HG03457 (cell line): ENCODE measurements at regions not wholly inside any gene's neighbourhood (a gene's known extent, or its start where the extent isn't known, plus 50 kb on each side); places are given as distances from the start of the nearest gene placed in this dataset.
"Not testable (repeated sequence)": the region's sequence is repeated elsewhere in the genome, so short reads cannot be mapped to it uniquely, and the experiment has no call there.

Experiments
- ATAC-seq: cut with Tn5 transposase; IDR thresholded peaks from one replicate; pipeline ENCODE4 v1.9.1; 2021; ENCODE audit warnings: moderate number of reproducible peaks; ENCODE audit not compliant: unreplicated experiment

GRCh38 chrX:63186137-63186536 is 165.0 kb downstream of the SPIN4 start:
- ATAC-seq, result no peak

- not testable (repeated sequence) for ATAC-seq
Measured at GRCh38 chrX:63179852-63180251, 171.3 kb downstream of the SPIN4 start.

GRCh38 chrX:63176578-63176977 is 174.6 kb downstream of the SPIN4 start:
- ATAC-seq, result not testable (repeated sequence)

- not testable (repeated sequence) for ATAC-seq
Measured at GRCh38 chrX:63173841-63174718, 177.1 kb downstream of the SPIN4 start.

GRCh38 chrX:63169416-63169815 is 181.7 kb downstream of the SPIN4 start:
- not testable (repeated sequence) for ATAC-seq

- not testable (repeated sequence) for ATAC-seq
Measured at GRCh38 chrX:63168949-63169348, 182.2 kb downstream of the SPIN4 start.

GRCh38 chrX:63167002-63167401 is 184.1 kb downstream of the SPIN4 start:
- not testable (repeated sequence) for ATAC-seq

GRCh38 chrX:63160994-63161393 is 190.1 kb downstream of the SPIN4 start:
- ATAC-seq, result not testable (repeated sequence)

GRCh38 chrX:63160340-63160739 is 190.8 kb downstream of the SPIN4 start:
- ATAC-seq, result not testable (repeated sequence)

- not testable (repeated sequence) for ATAC-seq
Measured at GRCh38 chrX:63145526-63145925, 205.6 kb downstream of the SPIN4 start.

GRCh38 chrX:63142588-63142987 is 208.5 kb downstream of the SPIN4 start:
- not testable (repeated sequence) for ATAC-seq

GRCh38 chrX:63135859-63136258 is 215.3 kb downstream of the SPIN4 start:
- ATAC-seq, result not testable (repeated sequence)

GRCh38 chrX:63128509-63128908 is 222.6 kb downstream of the SPIN4 start:
- no peak for ATAC-seq

- no peak for ATAC-seq
Measured at GRCh38 chrX:63115196-63115595, 235.9 kb downstream of the SPIN4 start.

- no peak for ATAC-seq
Measured at GRCh38 chrX:63101879-63102620, 249.1 kb downstream of the SPIN4 start.

GRCh38 chrX:63058204-63058603 is 292.9 kb downstream of the SPIN4 start:
- no peak for ATAC-seq

GRCh38 chrX:63050225-63050624 is 300.9 kb downstream of the SPIN4 start:
- no peak for ATAC-seq

GRCh38 chrX:63032811-63033210 is 318.3 kb downstream of the SPIN4 start:
- no peak for ATAC-seq

- no peak for ATAC-seq
Measured at GRCh38 chrX:63013549-63013948, 337.6 kb downstream of the SPIN4 start.

- no peak for ATAC-seq
Measured at GRCh38 chrX:63012574-63012973, 338.6 kb downstream of the SPIN4 start.

GRCh38 chrX:63000196-63000595 is 350.9 kb downstream of the SPIN4 start:
- not testable (repeated sequence) for ATAC-seq
